Fibroblast of lung (primary cell): ENCODE measurements at regions not wholly inside any gene's neighbourhood (a gene's known extent, or its start where the extent isn't known, plus 50 kb on each side); places are given as distances from the start of the nearest gene placed in this dataset.

Source experiments
- CTCF ChIP-seq, 2 donors: IDR thresholded peaks in 1 of 2; conservative IDR thresholded peaks in 1 of 2; 1 replicate in 1 of 2; 2 replicates in 1 of 2; pipeline ENCODE4 v1.5.1; 2011 to 2012; ENCODE audit warnings: low read length in 2 of 2, control low read depth in 1 of 2, inconsistent platforms in 1 of 2, low read depth in 1 of 2, mild to moderate bottlenecking in 1 of 2
- EZH2 ChIP-seq: IDR thresholded peaks from 2 replicates; pipeline ENCODE4 v1.5.1; 2012; ENCODE audit warnings: low read length, control low read depth, mild to moderate bottlenecking; ENCODE audit errors: missing control alignments

DNA sequence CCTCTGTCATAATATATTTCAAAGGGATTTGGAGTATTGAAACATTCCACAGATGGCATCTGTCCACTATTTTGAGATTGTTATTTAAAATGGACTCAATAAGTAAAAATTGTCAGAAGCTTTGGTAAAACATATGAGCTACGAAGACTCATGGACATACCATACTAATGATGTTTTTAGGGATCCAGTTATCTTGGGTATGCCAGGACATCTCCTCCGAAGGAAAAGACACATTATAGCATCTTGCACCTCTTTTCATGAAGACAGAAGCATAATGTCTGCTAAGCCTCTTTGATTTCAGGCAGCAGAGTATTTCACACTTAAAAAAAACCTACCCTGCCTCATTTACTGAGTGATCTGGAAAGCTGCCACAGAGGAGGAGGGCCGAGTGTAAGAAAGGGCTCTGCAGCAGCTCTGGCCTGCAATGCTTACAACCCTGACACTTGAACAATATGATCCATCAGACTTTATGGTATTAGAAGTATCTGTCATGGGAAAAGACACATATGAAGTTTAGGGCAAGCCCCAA lies 284.8 kb downstream of the TUSC7 start:
- no peak for TF ChIP-seq EZH2
- TF ChIP-seq CTCF (conservative IDR thresholded peaks at IDR 0.05 in 1 of 2, IDR thresholded peaks at IDR 0.05 in 1 of 2; ENCODE audit: low read depth in 1 of 2, low read length in 2 of 2): no peak
